M059J (cell line): ENCODE measurements at regions not wholly inside any gene's neighbourhood (a gene's known extent, or its start where the extent isn't known, plus 50 kb on each side); places are given as distances from the start of the nearest gene placed in this dataset.
"Not testable (repeated sequence)": the region's sequence is repeated elsewhere in the genome, so short reads cannot be mapped to it uniquely, and the experiment has no call there.

Experiments
- DNase-seq: peaks from one replicate; pipeline ENCODE4 v3.0.0-alpha.2; 2012; ENCODE audit warnings: low read depth

DNA sequence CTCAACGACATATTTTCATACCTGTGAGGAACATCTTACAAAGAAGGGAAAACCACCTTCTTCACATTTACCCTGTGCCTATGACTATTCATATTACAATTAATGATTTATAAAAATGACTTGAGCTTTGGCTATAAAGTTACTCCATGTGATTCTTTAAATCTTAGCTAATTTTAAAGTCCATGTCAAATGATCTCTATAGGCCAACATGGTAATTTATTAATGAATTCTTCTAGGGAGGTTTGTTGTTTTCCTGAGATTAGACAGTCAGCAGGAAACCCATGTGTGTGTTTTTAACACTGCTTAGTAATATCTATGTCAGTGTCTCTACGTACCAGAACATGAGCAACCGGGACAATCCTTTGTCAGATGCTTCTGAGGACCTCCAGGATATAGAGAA is 307.3 kb downstream of the IPMK start:
- DNase-seq = no peak

DNA sequence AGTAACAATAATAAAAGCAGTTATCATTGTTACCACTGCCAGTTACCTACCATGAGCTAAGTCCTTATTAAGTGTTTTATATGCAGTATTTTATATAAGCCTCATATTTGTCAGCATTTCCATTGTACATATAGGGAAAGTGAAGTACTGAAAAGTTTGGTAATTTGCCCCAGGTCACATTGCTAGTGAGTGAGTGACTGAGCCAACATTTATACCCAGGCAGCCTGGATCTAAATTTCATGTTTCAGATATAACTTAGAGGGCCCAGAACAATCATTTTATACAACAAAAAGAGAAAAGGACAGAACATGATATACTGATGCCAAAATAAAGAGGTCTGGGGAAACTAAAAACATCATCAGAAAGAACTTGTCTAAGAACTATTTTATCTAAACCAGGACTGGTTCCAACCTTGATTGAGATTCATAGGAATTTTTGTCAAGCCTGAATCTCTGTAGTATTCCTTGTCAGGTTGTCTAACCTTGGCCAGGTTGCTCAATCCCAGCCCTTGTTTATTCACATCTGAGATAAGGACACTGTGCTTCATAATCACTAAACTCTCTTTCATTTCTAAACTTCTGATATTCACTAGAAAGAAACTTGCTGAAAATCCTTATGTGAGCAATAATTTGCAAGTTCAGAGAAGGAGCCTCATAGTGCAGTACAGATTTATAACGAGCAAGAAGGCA is 308.2 kb downstream of the IPMK start:
- DNase-seq = no peak

DNA sequence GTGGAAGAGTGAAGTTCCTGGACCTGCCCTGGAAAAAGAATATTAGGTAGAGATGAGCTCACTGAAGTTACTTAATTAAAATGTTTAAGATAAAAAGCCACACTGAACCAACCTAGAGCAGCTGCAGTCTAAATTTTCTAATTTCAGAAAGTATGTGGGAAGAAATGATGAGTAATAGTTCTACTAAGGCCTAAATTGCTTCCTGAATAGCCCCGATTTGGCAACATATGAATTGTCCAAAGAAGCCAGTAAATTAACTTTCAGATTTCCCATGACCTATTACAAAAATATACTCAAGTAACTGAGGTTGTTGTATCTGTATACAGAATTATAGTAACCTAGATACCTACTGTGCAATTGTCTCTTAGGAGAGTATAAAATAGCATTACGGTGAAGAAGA is 312.6 kb downstream of the IPMK start:
- DNase-seq = peak; percentile 66

DNA sequence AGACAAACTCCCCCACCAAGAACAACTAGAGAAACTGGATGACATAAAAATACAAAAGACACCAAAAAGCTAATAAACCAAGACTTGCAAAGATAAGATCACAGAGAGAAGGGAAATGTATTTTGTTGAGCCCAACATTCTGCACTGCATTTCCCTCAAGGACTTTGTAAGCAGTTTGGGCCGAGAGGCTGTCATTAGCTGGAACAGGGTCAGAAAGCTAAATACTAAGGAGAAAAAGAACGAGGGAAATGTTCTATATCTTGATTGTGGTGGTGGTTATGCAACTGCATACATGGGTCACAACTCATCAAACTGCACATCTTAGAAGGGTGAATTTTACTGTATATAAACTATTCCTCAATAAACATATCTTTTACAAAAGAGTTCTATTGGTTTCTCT is 315.0 kb downstream of the IPMK start:
- peak; percentile 28 for DNase-seq

DNA sequence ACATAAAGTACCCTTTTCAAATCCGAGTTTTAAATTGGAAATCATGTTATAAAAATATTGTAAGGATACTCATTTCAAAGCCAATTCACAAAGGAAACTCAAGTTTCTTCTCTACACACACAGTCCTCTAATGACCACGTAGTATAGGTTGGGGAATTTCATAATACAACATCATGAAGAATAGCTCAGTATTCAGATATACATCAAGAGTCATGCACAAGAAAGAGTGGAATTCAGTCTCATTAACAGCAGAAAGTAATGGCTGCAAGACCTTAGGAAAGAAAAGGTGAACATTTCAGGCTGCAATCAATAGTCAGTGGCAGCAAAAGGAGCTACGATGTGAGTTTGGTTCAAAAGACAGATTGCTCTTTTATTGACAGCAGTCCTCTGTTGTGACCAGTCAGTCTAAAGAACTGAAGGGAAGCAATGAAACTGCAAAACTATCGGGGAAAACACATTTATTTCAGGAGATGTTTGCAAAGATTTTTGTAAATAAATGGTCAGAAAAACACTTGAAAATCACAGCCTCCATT is 317.2 kb downstream of the IPMK start:
- DNase-seq = no peak

DNA sequence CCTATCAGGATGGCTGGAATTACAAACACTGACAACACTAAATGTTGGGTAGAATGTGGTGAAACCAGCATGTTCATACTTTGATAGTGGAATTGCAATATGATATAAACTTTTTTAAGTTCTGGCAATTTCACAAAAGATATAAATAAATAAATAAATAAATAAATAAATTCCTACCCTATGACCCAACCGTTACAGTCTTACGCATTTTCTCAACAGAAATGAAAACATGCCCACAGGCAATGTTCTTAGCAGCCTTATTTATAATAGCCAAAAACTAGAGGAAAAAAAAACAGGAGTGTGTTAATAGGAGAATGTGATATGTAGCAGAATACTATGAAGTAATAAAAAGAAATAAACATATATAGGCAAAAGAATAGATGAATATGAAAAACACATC is 318.9 kb downstream of the IPMK start:
- DNase-seq = peak; percentile 54

DNA sequence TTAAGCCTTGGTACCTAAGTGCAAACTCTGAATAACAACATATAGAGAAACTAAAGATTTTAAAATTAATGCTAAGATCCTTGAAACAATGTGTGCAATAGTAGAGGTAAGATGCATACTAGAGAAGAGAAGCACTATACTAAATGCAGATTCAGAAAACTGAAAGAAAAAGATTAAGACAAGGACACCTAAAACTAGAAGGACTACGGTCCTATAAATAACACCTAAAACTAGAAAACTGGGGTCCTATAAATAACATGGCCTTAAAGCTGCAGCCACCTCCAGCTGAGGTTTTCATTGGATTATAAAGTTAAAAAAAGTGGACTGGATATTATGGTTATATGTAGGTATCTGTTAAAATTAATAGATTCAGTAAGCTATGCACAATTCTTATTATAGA is 320.9 kb downstream of the IPMK start:
- no peak for DNase-seq

DNA sequence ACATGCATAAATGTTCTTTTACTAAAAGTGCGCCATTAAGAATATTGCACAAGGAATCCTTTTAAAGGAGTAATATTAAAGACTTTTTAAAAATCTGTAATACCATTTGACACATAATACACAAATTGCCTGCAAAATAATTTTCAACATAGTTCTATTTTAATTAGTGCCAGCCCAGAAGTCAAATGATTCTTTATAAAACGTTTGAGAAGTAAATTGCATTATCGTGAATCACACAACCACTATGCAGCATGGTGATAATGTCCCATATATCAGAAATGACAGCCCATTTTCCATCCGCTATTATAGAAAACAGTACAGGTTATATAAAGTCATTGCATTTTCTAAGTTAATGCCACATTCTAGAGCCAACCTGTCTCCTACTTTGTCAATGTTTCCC is 324.0 kb downstream of the IPMK start:
- DNase-seq = no peak

DNA sequence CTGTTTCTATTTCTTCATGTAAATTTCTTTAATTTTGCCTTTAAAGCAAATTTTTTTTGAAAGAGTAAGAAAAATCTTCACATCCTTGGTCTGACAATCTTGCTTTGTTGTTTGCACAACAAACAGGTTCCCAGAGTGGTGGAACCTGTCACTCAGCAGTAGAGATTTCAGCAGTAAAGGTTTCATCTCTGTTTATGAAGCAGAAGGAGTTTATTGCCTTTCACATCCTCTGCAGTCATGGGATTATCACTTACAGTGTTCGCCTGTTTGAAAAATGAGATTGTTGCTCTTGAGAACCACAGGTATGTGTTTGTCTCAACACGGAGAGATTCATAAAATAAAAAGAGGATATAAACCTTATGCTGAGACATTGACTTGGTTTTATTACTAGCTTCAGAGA is 342.6 kb downstream of the IPMK start:
- peak; percentile 2 for DNase-seq

DNA sequence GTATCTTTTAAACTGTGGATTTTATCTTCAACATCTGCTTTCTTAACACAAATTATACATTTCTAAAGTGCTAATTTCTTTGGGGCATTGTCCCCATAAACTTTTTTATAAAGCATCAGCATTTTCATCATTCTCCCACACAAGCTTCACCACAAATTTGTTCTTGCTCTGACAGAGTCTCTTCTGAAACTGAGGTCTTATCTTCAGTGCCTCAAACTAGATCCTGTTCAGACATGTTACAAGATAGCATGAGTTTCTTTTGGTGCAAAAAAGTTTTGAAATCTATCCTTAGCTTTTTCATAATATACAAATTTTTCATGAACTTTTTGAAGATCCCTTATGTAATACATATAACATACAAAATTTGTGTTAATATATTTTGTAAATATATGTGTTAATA is 346.6 kb downstream of the IPMK start:
- DNase-seq = no peak

DNA sequence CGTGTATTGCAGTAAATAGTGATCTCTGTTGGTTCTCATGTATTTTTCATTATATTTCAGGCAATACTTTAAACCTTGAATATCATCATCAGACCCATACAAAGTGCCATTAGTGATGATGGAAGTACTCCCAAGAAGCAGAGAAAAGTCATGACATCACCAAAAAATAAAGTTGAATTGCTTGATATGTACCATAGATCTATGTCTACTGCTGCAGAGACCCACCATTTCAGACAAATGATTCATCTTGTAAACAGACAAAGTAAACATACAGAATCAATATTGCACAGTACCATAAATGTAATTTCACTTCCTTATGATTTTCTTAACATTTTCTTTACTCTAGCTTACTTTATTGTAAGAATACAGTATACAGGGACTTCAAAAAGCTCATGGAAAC is 347.8 kb downstream of the IPMK start:
- DNase-seq = no peak

DNA sequence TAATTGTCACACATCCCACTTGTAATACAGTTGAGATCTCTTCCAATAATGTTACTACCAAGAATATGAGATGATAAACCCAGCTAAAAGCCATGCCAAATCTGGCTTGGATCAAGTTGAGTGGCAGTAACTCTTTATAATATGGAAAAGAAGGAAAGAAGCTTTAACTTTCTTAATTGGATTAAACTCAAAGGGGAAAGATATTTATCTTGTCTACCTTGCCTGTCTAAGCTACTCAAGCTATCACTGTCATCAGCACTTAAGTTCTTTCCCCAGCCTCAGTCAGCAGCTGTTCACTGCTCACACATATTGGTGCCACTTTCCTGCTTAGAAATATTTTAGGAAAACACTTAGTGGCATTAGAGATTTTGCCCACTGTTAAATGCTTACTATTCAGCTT is 350.7 kb downstream of the IPMK start:
- DNase-seq = no peak

DNA sequence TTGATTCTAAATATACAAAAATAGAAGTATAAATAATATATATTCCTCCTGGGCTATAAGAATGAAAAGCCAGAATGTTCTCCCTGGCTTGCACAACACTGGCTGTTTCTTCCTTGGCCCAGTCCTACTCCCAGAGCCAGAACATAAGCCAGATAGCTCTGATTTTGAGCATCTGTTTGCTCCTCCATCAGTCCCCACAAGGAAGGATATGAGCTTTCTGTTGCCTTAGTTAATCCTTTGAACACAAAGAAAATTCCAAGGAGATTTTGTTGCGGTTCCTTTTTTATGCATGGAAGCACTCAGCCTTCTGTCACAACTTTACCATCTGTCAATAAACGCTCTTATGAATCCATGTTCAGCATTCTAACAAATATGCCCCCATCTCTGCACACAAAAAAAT is 361.8 kb downstream of the IPMK start:
- no peak for DNase-seq

DNA sequence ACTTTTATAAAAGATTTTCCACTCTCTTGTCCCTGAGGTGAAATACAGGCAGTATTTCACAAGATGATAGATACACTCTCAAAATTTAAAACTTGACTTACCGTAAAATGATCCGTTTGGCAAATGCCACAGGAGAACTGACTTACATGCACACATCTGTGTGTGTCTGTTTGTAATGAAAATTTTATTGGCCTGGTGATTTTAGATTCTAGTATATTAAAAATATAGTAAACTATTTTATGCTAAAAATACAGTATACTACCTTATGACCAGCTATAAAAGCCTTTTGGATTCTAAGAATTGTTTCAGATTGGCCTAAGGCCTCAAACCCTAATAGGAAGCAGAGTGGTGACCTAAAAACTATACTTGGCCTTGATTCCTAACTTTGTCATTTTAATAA is 362.7 kb downstream of the IPMK start:
- no peak for DNase-seq

DNA sequence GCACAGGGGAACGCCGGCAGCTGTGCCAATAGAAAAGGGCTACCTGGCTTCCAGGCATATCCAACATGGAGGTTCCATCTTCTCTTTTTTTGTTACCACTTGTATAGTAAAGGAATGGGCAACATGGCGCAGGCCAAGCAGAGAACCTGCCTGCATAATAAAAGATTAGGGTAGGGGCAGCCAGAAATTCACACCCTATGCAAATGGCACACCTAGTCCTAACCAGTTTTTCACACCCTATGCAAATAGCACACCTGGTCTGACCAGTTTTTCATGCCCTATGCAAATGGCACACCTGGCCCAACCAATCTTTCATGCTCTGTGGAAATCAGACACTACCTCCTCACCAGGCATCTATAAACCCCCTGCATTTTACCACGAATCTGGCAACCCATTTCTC is 369.5 kb downstream of the IPMK start:
- no peak for DNase-seq

DNA sequence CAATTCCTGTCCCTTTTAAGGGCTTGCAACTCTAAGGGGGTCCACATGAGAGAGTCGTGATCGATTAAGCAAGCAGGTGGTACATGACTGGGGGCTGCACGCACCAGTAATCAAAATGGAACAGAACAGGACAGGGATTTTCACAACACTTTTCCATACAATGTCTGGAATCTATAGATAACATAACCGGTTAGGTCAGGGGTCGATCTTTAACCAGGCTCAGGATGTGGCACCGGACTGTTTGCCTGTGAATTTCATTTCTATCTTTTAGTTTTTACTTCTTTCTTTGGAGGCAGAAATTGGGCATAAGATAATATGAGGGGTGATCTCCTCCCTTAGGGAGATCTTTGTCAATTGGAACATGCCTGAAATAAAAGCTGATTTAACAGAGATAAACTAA is 370.1 kb downstream of the IPMK start:
- no peak for DNase-seq

DNA sequence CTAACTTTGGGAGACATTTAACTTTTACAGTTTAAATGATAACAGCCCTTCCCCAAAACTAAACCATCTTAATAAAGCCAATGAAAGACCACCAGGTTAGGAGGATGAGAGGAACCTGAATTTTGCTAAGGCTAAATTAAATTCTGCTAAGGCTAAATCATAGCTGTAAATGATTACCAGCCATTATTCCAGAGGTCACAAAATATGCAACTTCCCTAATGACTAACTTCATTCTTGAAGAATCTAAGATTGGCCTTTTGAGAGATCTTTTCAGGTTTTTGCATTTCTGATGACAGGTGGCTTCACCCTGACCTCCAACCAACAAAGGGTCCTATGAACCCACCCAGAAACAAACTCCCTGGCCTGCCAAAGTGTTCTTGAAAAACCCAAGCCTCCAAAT is 373.3 kb downstream of the IPMK start:
- no peak for DNase-seq

DNA sequence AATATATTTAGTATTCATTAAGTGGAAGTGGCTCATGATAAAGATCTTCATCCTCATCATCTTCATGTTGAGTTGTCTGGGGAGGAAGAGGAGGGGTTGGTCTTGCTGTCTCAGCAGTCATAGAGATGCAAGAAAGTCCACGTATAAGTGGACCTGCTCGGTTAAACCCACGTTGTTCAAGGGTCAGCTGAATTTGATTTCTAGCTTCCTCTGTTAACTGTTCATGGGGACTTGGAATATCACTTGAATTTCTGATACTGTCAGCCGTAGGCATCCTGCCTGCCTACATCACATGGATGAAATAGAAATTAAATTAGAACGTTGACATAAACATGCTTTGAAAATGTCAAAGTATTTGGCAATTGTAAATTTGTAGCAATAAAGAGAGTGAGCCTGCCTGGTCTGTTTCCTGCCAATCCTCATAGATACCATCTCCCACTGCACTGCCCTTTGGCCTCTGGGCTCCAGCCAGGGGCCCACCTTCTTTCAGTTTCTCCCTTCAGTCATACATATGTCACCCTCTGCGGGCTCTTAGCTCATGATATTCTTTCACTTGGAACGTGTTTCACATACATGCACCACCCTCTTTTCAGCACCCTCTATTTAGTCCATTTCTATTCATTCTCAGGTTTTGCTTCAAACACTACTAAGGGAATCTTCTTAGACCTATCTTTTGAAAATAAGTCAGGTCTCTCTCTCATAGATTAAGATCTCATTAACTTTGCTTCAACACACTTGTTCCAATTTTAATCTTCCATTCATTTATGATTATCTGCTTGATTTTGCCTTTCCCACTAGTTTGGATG is 376.3 kb downstream of the IPMK start:
- DNase-seq = no peak

DNA sequence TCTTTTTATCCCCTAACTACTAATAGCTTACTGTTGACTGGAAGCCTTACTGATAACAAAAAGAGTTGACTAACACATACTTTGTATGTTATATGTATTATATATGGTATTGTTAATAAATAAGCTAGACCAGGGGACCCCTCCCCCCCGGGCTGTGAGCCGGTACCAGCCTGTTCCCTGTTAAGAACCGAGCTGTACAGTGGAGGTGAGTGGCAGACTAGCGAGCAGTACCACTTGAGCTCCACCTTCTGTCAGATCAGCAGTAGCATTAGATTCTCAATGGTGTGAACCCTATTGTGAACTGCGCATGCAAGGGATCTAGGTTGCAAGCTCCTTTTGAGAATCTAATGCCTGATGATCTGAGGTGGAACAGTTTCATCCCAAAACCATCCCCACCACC is 377.0 kb downstream of the IPMK start:
- DNase-seq = no peak

DNA sequence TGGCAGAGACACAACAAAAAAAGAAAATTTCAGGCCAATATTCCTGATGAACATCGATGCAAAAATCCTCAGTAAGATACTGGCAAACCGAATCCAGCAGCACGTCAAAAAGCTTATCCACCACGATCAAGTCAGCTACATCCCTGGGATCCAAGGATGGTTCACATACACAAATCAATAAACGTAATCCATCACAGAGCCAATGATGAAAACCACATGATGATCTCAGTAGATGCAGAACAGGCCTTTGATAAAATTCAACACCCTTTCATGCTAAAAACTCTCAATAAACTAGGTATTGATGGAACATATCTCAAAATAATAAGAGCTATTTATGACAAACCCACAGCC is 382.1 kb downstream of the IPMK start:
- not testable (repeated sequence) for DNase-seq

DNA sequence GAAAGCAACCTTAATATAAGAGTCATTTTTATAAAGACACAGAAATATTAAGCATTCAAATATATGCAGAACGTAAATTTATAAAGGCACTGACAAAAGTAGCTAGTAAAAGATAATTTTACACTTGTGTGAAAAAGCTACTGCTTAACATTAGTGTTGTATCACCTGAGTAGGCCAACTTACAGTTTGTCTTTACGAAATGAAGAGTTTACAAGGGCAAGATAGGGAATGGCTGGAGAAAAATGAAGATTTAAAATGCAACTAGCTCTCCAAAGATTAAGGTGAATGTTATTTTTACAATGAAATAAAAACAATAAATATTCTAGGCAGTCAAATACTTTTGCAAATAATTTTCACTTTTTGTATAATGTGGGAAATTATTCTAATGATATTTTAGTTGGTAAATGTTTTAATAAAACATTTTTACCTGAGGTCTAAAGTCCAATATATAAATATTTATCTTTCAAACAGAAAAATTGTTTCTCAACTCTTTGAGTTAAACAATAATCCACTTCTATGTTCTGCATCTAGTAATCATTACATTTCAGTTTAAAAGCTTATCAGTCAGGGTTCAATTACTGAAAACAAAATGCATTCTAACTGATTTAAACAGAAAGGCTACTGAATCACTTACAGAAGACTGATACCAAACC is 382.6 kb downstream of the IPMK start:
- DNase-seq = no peak

DNA sequence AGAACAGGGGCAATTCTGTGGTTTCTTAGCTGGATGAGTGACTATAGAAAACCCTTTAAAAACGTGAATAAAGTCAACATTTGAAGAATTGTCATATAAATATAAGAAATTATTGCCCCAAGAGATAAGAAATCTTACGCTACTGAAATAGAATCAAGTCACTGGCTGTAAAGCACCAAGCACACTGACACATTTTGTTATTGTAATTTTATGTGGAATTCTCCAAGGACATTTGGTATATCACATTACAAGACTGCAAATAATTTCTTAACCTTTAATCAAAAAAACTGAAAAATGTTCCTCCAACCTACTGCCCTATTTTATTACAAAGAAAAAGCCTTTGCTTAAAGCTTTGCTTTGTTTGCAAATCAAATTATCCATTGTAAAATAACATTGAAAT is 383.3 kb downstream of the IPMK start:
- DNase-seq = no peak
